ENCODE measurements at regions not wholly inside any gene's neighbourhood (a gene's known extent, or its start where the extent isn't known, plus 50 kb on each side); places are given as distances from the start of the nearest gene placed in this dataset.
"Not testable (repeated sequence)": the region's sequence is repeated elsewhere in the genome, so short reads cannot be mapped to it uniquely, and the experiment has no call there.

DNA sequence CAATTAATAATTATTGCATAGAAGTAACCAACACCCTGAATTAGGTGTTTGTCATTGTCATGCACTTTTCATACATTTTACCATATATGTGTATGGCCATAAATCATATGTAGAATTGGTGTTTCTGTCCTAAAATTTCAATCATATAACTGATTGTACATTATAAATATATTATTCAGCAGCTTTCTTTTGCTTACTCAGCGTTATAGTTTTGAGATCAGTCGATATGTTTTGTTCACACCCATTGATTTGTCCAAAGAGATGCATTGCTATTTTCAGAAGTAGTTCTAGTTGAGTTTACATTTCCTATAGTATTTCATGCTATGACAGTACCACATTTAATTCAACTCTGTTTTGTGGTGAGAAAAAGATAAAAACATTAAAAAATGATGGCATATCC lies 50.5 kb upstream of the PARP4 start:
- DNase-seq (ENCODE audit: low read depth in 2 of 2, low spot score in 1 of 2): no peak

DNA sequence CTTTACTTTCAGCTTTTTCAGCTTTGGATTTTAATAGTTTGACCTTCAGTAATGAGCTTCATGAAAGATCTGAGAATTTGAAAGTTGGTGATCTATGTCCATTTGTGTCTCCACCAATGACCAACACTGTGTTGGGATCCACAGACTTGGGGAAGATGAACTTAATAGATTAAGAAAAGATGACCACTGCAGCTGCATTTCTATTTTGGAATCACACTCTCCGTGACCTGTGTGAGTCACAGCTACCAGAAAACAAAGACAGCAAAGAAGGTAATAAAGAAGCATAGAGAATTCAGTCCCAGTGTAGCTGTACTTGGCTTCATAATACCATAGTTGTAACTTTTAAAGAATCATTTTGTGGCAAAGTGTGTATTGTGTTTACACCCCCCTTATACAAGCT lies 51.4 kb upstream of the PARP4 start:
- DNase-seq (ENCODE audit: low read depth in 2 of 2, low spot score in 1 of 2): not testable (repeated sequence)

DNA sequence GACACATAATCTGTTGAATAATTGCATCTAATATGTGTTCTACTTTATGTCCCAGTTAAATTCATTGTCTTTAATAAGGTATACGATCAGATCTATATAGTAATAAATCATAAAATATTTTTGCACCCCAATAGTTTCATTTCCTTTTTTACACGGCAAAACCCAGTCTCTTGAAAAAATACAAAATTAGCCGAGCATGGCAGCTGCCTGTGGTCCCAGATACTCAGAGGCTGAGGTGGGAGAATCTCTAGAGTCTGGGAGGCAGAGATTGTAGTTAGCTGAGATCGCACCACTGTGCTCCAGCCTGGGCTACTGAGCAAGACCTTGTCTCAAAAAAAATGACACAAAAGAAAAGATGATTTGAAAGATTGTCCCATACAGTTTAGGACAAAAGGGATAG lies 52.3 kb upstream of the PARP4 start:
- no peak for DNase-seq (ENCODE audit: low read depth in 2 of 2, low spot score in 1 of 2)

DNA sequence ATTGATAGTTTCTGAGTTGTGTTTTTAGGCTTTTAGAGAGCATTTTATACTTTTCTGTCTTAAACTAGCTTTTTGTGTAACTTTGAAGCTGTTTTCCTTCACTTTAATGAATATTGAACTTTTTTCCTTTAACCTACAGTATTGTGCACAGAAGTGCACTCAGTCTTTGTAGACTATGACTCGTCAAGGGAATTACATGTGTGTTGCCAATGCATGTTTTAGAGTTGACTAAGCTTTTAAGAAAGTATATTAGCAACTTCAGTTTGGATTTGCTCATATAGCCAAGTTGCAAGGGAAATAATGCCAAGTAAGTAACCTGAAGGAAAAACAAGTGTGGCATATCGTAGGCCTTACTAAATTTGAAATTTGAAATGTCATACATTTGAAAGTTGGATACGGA lies 55.0 kb upstream of the PARP4 start:
- not testable (repeated sequence) for DNase-seq (ENCODE audit: low read depth in 2 of 2, low spot score in 1 of 2)

DNA sequence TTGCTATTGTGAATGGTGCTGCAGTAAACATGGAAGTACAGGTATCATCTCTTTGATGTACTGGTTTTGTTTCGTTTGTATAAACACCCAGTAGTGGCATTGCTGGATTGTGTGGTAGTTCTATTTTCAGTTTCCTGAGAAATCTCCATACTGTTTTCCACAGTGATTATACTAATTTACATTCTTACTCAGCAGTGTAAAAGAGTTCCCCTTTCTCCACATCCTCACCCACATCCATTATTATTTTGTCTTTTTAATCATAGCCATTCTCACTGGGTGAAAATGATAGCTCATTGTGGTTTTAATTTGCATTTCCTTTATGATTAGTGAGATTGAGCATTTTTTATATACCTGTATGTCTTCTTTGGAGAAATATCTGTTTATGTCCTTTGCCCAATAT lies 62.3 kb upstream of the PARP4 start:
- DNase-seq (ENCODE audit: low read depth in 2 of 2, low spot score in 1 of 2): no peak

DNA sequence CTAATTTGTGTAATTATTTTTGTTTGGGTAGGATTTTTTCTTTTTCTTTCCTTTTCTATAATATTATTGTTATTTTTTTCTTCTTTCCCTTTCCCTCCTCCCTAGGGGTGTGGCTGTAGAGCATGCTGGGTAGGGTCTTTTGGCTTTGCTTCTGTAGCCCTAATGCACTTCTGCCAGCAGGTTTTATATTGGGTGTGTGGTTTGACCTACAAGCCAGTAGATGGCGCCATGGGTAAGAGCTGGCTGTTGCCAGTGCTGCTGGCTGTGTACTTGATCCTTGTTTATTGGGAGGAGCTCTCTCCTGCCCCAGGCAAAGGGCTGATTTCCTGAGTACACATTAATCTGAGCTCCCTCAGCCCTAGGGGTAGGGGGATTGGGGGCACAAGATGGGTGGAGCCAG lies 67.7 kb upstream of the PARP4 start:
- DNase-seq (ENCODE audit: low read depth in 2 of 2, low spot score in 1 of 2): not testable (repeated sequence)

DNA sequence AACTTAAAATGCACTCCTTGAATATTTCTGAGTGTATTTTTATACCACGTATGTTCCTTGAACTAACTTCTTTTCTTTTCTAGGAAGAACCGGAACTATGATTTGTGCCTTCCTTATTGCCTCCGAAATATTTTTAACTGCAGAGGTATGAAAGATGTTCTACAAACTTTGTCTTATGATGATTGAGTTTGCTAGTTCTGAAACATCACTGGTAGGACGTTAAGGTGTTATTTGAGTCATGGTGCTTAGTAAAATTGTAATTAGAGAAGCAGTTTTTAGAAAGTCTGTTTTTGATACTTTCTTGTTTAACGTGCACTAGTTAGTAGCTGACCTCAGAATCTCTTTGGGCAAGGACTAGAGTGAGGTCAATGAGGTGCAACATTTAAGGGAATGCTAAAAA lies 69.0 kb upstream of the PARP4 start:
- not testable (repeated sequence) for DNase-seq (ENCODE audit: low read depth in 2 of 2, low spot score in 1 of 2)

DNA sequence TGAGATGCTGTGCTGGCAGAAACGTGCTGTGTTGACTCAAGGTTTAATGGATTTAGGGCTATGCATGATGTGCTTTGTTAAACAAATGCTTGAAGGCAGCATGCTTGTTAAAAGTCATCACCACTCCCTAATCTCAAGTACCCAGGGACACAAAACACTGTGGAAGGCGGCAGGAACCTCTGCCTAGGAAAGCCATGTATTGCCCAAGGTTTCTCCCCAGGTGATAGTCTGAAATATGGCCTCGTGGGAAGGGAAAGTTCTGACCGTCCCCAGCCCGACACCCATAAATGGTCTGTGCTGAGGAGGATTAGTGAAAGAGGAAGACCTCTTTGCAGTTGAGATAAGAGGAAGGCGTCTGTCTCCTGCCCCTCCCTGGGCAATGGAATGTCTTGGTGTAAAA lies 79.1 kb upstream of the PARP4 start:
- DNase-seq (ENCODE audit: low read depth in 2 of 2, low spot score in 1 of 2): not testable (repeated sequence)

DNA sequence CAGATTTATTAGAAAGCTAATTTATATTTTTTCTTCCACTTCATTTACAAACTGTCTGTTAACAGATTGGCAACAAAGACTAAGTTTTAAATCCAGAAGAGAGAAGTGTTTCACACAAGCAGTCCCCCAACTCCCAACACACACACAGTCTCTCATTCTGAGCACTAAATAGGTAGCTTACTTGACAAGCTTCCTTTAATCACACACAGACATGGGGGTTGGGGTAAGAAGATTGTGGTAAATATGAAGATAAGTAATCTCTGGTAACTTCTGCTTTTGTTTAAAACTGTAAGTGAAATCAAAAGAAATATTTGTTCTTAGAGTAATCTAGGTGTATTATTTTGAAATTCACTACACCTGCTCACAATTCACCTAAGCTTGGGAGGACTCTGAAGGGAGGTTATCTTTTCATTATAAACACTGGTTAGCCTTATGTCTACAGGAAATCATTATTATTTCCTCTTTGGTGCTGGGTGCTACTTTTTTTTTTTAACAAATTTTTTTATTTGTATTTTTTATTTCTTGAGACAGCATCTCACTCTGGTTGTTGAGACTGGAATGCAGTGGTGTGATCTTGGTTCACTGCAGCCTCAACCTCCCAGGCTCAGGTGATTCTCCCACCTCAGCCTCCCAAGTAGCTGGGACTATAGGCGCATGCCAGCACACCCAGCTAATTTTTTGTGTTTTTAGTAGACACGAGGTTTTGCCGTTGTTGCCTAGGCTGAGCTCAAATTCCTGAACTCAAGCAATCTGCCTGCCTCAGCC lies 82.1 kb upstream of the ATP12A start:
- DNase-seq (ENCODE audit: low read depth in 2 of 2, low spot score in 1 of 2): not testable (repeated sequence)

DNA sequence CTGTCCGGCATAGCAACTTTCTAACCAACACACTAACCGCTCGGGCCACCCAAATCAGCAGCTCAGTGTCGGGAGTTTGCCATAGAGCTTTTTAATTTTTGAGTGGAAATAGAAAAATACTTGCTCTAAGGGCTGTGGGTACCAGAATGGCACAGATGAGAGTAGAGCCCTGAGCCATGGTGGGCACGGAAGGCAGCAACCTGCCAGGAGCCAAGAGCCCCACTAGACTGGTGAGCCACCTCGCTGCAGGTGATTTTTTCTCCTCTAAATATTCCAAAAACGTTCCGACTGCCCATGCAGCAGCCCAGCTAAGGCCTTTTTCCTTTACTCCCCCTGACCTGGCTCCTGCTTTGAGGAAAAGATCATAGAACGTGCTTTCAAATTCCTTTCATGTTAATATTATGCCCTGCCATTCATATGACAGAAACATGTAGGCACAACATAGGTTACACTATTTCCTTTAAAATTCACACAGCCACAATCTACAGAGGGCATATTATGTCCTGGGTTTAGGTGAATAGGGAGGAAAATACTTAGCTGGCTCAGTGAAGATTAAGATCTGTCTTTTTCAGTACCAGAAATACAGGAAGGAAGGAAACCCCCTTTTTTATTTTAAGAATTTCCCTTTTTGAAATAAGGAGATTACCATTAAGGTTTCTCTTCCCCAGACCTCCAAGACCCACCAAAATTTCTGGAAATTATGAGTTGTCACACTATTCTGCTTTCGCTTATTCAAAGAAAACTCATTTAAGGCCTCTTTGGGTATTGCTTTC lies 81.0 kb upstream of the ATP12A start:
- DNase-seq (ENCODE audit: low read depth in 2 of 2, low spot score in 1 of 2): not testable (repeated sequence)

DNA sequence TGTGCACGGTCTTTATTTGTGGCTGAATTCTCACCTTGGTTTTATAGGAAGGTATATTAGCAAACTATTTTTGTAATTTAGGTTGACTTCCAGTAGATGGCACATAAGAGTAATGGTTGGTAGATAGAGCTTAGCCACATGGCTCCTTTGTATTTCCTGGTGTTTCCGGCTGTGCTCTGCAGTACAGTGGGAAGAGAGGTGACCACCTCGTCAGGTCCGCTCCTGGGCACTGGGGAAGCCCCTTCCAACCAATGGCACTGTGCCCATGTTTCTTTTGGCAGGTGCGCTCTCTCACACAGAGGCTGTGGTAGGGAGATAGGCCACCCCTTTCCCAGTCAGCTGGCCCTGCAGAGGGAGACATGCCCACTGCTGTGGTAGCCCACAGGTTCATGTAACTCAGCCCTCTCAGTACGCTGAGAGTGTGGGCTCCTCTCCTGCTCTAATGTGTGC lies 74.3 kb upstream of the ATP12A start:
- no peak for DNase-seq (ENCODE audit: low read depth in 2 of 2, low spot score in 1 of 2)

DNA sequence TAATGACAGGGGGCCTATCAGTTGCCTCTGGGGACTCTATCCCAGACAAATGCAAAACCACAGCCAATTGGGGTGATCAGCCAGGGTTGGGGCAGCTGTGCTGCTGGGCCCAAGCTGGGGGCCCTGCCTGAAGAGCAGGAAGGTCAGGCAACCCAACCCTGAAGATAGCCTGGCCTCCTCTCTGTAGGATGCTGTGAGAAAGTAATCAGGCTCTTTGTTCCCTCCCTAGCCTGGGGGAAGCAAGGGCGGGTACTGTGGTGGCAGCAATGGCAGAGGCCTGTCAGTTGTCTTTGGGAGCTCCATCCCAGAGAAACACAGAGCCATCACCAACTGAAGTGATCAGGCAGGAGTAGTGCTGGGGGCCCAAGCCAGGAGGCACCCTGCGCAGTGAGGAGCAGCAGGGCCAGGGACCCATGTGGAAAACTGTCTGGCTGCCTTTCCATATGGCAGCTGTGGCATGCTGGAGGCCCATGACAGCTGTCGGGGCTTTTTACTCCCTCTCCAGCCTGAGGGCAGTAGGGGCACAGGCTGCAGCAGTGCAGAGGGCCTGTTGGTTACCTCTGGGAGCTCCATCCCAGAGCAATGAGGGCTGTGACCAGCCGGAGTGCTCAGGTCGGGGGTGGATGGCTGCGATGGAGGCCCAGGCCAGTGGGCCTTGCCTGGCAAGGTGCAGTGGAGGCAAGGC lies 73.6 kb upstream of the ATP12A start:
- no peak for DNase-seq (ENCODE audit: low read depth in 2 of 2, low spot score in 1 of 2)

DNA sequence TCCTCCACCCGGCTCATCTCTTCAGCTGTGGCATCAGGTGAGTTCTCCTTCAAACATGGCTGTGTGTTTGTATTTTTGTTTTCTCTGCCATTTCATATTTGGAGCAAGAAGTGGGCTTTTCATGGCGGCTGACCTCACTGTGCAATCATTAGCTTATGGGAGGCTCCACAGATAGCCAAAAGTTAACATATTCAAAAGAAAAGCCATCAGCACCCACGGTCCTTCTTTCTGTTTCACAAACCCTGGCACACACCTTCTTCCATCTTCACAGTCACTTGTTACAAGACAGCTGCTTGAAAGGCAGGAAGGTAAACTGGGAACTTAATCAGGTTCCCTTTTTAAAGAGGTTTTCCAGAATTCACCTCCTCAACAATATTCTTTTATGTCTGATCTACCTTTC lies 69.3 kb upstream of the ATP12A start:
- no peak for DNase-seq (ENCODE audit: low read depth in 2 of 2, low spot score in 1 of 2)

DNA sequence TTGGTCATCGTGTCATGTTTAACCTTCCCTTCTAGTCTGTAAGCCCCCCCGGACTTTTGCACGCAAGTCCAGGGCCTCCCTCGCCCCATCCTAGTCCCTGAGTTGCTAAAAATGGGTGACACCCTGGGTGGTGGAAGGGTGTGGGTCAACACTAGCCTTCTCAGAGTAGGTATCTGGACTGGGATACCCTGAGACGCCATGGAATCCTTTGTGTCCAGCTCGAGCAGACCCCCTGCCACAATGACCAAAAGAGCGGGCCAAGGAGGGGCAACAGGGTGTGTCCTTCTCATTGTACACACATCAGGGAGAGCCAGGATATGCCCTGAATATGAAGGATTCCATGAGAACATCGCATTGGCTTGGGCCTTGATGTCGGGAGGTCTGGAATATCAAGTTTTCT lies 67.5 kb upstream of the ATP12A start:
- DNase-seq (ENCODE audit: low read depth in 2 of 2, low spot score in 1 of 2): no peak

DNA sequence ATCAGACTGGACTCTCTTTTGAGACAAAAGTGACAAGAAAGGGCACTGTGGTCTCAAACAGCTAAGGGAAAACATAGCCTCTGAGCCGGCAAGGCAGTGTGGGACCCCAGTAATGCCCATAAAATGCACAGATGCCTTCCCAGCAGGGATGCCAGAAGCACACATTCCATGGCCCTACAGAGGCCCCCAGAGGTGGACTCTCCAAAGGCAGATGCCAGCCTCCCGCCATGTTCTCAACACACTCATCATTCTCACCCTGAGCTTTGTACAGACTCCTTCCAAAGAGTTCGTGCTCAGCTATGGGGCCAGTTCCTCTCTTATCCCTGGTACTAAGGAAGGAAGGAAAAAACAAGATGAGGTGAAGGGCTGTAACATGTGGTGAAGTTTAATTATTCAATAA lies 67.1 kb upstream of the ATP12A start:
- no peak for DNase-seq (ENCODE audit: low read depth in 2 of 2, low spot score in 1 of 2)

DNA sequence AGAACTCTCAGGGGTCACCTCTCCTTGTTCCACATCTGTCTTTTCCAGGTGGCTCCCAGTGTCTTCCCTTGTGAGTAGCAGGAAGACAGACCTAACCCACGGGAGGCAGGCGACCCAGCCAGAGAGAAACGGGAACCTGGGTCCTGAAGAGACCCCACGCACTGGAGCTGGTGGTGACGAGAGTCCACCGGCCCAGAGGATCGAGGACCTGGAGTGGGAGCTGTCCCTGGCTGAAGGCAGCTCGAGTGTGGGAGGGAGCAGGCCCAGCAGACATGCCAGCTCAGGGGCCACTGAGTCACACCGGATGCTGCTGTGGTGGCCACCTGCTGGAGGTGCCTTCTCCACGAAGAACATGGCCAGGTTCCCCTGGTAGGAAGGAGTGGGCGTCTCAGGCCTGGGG lies 66.5 kb upstream of the ATP12A start:
- DNase-seq (ENCODE audit: low read depth in 2 of 2, low spot score in 1 of 2): no peak

DNA sequence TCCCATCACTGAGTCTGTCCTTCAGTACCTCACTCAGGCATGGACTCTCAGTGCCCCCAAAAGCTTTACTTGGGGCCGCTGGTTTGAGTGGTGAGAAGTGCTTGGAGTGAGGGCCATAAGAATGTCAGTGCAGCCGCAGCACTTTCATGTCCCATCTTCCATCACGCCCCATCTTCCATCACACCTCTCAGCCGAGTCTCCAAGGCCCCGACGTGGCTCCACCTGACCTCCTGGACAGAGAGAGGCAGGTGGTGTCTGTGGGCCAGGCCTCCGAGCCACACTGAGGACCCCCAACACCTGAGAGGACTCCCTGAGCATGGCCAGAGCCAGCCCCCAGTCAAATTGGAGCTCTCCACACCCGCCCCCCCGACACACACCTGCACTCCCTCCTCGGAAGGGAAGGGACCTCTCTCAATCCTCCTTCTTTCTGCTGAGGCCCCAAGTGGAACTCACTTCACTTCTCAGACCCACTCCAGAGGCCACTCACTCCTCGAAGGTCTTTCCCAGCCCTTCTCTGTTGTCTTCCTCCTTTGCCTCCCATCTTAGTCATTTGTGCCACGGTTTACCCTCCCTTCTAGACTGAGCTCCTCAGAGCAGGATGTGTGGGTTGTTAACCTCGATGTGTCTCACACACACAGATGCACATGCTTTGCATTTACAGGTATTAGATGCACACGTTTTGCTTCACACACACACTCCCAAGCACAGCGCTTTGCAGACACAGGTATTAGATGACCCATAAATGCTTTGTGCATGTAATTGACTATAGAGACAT lies 65.7 kb upstream of the ATP12A start:
- no peak for DNase-seq (ENCODE audit: low read depth in 2 of 2, low spot score in 1 of 2)

DNA sequence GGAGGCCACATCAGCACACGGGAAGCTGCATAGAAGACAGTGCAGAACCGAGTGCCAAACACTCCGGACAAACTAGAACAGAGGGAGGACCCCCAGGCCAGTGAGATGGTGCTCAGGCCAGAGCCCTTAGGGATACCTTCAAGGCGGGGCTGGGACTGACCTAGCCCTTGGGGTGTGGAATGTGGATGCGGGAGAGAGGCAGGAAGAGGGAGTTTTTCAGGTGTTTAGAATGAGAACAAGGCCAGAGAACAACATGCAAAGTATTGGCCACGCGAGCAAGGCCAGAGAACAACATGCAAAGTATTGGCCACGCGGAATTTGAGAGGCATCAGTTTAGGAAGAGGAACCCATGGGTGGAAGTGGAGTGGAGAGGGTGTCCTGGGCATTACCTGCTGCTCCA lies 65.1 kb upstream of the ATP12A start:
- no peak for DNase-seq (ENCODE audit: low read depth in 2 of 2, low spot score in 1 of 2)

DNA sequence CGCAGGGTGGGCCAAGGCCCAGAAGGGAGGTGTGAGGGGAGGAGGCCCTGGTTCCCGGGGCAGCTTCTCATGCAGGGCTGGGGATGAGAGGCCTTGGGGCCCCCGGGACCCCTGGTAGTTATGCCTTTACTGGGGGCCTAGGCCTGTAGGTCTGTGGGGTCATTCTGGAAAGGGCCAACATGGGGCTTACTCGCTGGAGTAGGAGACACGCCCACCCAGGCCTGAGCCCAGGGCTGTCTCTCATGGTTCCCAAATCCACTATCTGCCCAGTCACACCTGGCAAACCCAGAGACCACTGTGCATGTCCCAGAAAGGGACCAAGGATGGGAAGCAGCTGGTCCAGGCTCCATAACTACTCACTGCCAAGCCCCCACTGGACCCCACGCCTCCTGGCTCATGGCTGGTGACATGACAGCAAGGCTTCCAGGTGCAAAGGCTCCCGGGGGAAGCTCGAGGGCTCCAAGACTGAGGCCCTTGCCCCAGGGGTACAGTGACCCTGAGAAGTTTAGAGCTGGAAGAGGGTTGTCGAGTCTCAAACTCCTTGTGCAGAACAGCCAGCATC lies 64.2 kb upstream of the ATP12A start:
- no peak for DNase-seq (ENCODE audit: low read depth in 2 of 2, low spot score in 1 of 2)

DNA sequence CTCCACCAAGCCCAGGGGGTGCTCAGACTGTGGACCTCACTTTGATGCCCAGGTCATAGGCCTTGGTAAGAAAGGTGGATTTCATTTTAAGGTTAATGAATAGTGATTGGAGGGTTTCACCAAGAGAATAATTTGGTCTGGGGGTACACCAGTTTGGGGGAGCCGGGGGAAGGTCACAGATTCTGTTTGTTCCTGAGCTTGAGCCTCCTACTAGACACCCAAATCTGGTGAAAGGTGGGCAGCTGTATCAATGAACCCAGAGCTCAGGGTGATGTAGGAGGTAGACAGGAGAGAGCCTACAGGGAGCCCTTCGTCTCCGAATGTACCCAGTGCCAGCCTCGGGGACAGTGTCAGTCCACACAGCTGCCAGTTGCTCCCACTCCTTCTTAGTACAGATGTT lies 63.7 kb upstream of the ATP12A start:
- no peak for DNase-seq (ENCODE audit: low read depth in 2 of 2, low spot score in 1 of 2)

All from stimulated activated CD8-positive, alpha-beta memory T cell treated with anti-CD3 and anti-CD28 coated beads, Interleukin-4, amount 100 ng/mL, for 4 hours (primary cell).